Cardiac muscle cell (in vitro differentiated cells and primary cell): ENCODE measurements at regions not wholly inside any gene's neighbourhood (a gene's known extent, or its start where the extent isn't known, plus 50 kb on each side); places are given as distances from the start of the nearest gene placed in this dataset.

Experiments used
- DNase-seq, 2 donors: peaks; one replicate each; pipeline versions ENCODE4 v3.0.0 to v3.0.0-alpha.2; 2010 to 2017; ENCODE audit warnings: low read depth in 1 of 2, low spot score in 1 of 2
- H3K27ac ChIP-seq: fragments of 200-600 bp; sonication (generic); 2 replicates; pipeline ENCODE4 v1.5.1; 2016
- H3K27me3 ChIP-seq: fragments of 200-600 bp; sonication (generic); 2 replicates; pipeline ENCODE4 v1.6.0; 2016; ENCODE audit warnings: control low read depth
- H3K36me3 ChIP-seq: fragments of 200-600 bp; sonication (generic); 2 replicates; pipeline ENCODE4 v1.5.1; 2016; ENCODE audit warnings: control low read depth
- H3K4me1 ChIP-seq: fragments of 200-600 bp; sonication (generic); 2 replicates; pipeline ENCODE4 v1.8.1; 2017; ENCODE audit warnings: low read depth, mild to moderate bottlenecking, mixed run types
- H3K4me3 ChIP-seq: fragments of 200-600 bp; sonication (generic); 2 replicates; pipeline ENCODE4 v1.5.1; 2016; ENCODE audit warnings: mild to moderate bottlenecking
- H3K9me3 ChIP-seq: fragments of 200-600 bp; sonication (generic); 2 replicates; pipeline ENCODE4 v1.5.1; 2017; ENCODE audit warnings: low read depth, mild to moderate bottlenecking, control low read depth
- CTCF ChIP-seq: IDR thresholded peaks from 2 replicates; pipeline ENCODE4 v1.5.1; 2012; ENCODE audit warnings: low read depth, mild to moderate bottlenecking, low read length

DNA sequence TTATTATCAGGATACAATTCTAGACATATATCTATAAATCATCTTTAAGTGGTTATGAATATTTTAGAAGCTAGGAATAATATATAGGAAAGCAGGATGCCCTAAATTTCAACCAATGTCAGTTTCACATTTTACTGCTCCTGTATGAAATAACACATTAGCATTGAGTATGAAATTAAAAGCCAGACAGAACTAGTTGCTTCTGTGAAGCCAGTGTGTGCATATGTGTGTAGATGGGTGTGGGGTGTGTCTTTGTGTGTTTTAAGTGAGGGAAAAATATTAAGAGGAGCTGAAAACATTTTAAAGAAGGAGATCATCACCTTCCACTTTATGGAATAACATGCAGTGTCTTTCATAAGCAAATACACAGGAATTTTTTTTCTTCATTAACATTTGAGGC, 271.4 kb upstream of the RORA start:
- H3K36me3 ChIP-seq: no peaks in the 10 kb centered on the region
- DNase-seq: no peak
- peaks cover 9% of the 10 kb centered on the region for H3K4me1 ChIP-seq
- no peaks in the 10 kb centered on the region for H3K9me3 ChIP-seq
- no peaks in the 10 kb centered on the region for H3K27me3 ChIP-seq
- no peak for TF ChIP-seq CTCF
- H3K27ac ChIP-seq: no peak overlapping the region
- H3K4me3 ChIP-seq: no peak overlapping the region

DNA sequence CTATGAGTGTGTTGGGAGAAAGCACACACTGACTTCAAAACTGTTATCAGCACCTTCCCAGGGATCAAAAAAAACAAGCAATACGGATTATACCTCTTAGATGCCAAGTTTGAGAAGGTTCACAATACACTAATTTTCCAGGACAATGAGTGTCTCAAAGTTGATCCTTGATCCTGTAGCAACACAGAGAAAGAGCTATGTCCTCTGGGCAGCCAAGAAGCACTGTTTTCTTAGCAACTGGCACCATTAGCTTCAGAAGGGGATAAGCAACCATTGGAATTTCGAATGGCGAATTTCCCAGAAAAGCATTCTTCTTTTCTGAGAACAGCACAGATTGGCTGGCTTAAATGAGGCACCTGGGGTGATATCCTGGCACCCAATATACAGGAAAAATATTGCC, 270.3 kb upstream of the RORA start:
- DNase-seq: peak in 1 of 2 donors; percentile 5
- Histone ChIP-seq H3K4me1 (peaks cover 9% of the 10 kb centered on the region), H3K27me3 (no peaks in the 10 kb centered on the region), H3K9me3 (no peaks in the 10 kb centered on the region), H3K27ac (no peak overlapping the region), H3K36me3 (no peaks in the 10 kb centered on the region), H3K4me3 (no peak overlapping the region)
- TF ChIP-seq CTCF: no peak

DNA sequence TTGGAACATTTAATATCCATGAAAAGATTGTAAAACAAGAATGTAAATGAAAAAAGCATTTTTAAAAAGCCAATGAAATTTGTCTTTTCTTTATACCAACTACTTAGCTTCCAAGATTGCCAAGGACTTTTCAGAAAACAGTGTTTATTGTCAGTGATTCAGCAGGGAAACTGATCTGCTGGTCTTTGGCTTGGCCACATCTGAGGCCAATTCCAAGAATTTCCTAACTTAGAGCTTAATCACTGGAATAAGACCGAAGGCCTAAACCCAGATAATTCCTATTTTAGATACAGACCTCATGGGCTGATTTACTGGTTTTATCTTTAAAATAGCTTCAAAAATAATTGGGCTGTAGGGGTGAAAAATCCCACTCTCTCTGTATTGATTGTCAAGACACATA, 260.5 kb upstream of the RORA start:
- H3K9me3 ChIP-seq: no peaks in the 10 kb centered on the region
- no peak overlapping the region for H3K4me3 ChIP-seq
- H3K27me3 ChIP-seq: no peaks in the 10 kb centered on the region
- H3K36me3 ChIP-seq: no peaks in the 10 kb centered on the region
- no peaks in the 10 kb centered on the region for H3K4me1 ChIP-seq
- no peak for TF ChIP-seq CTCF
- no peak overlapping the region for H3K27ac ChIP-seq
- no peak for DNase-seq

DNA sequence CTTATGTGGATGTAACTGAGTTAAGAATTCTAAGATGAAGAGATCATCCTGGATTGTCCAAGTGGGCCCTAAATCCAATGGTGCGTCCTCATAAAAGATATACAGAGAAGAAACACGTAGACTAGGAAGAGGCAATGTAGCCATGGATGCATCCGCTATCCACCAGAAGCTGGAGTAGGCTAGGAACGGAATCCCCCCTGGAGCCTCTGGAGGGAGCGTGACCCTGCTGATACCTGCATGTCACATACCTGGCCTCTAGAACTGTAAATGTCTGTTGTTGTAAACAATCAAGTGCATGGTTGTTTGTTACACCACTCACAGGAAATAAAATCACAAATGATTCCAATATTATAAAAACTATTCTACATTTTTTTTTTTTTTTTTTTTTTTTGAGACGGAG, 254.5 kb upstream of the RORA start:
- peaks cover 12% of the 10 kb centered on the region for H3K4me1 ChIP-seq
- H3K4me3 ChIP-seq: no peak overlapping the region
- no peak for DNase-seq
- H3K27me3 ChIP-seq: no peaks in the 10 kb centered on the region
- no peak overlapping the region for H3K27ac ChIP-seq
- H3K36me3 ChIP-seq: no peaks in the 10 kb centered on the region
- TF ChIP-seq CTCF: no peak
- no peaks in the 10 kb centered on the region for H3K9me3 ChIP-seq

GRCh38 chr15:61481886-61482285, 252.8 kb upstream of the RORA start:
- H3K4me1 ChIP-seq: peaks cover 12% of the 10 kb centered on the region
- H3K36me3 ChIP-seq: no peaks in the 10 kb centered on the region
- H3K27ac ChIP-seq: no peak overlapping the region
- no peak for DNase-seq
- H3K9me3 ChIP-seq: no peaks in the 10 kb centered on the region
- no peak overlapping the region for H3K4me3 ChIP-seq
- H3K27me3 ChIP-seq: no peaks in the 10 kb centered on the region
- TF ChIP-seq CTCF: no peak

GRCh38 chr15:61480863-61481262, 251.8 kb upstream of the RORA start:
- H3K27me3 ChIP-seq: no peaks in the 10 kb centered on the region
- H3K9me3 ChIP-seq: no peaks in the 10 kb centered on the region
- no peaks in the 10 kb centered on the region for H3K36me3 ChIP-seq
- H3K4me1 ChIP-seq: peaks cover 12% of the 10 kb centered on the region
- DNase-seq: peak; percentile 31 to 66
- H3K4me3 ChIP-seq: no peak overlapping the region
- H3K27ac ChIP-seq: peak overlapping the region; percentile 26
- TF ChIP-seq CTCF: no peak
